CD1c-positive myeloid dendritic cell (primary cell): ENCODE measurements at regions not wholly inside any gene's neighbourhood (a gene's known extent, or its start where the extent isn't known, plus 50 kb on each side); places are given as distances from the start of the nearest gene placed in this dataset.

Experiments used
- DNase-seq: peaks from one replicate; pipeline ENCODE4 v3.0.0-alpha.2; 2016; ENCODE audit errors: extremely low spot score

GRCh38 chr1:95370691-95371562 lies 136.9 kb downstream of the RWDD3 start:
- no peak for DNase-seq

- no peak for DNase-seq
Measured at GRCh38 chr1:95371666-95372282, 137.8 kb downstream of the RWDD3 start.

- no peak for DNase-seq
Measured at GRCh38 chr1:95375174-95375573, 141.2 kb downstream of the RWDD3 start.

GRCh38 chr1:95380909-95381308 lies 146.9 kb downstream of the RWDD3 start:
- DNase-seq = no peak

GRCh38 chr1:95382000-95382786 lies 148.2 kb downstream of the RWDD3 start:
- DNase-seq = no peak

GRCh38 chr1:95383111-95383510 lies 149.1 kb downstream of the RWDD3 start:
- no peak for DNase-seq

GRCh38 chr1:95384567-95384966 lies 150.6 kb downstream of the RWDD3 start:
- DNase-seq = no peak

- DNase-seq = no peak
Measured at GRCh38 chr1:95386371-95386770, 152.4 kb downstream of the RWDD3 start.

- DNase-seq = no peak
Measured at GRCh38 chr1:95386915-95387314, 152.9 kb downstream of the RWDD3 start.

- no peak for DNase-seq
Measured at GRCh38 chr1:95388031-95388430, 154.0 kb downstream of the RWDD3 start.

GRCh38 chr1:95393434-95393833 lies 159.4 kb downstream of the RWDD3 start:
- no peak for DNase-seq

GRCh38 chr1:95396557-95396956 lies 162.5 kb downstream of the RWDD3 start:
- DNase-seq = no peak

GRCh38 chr1:95402780-95403179 lies 168.8 kb downstream of the RWDD3 start:
- DNase-seq = no peak

- DNase-seq = no peak
Measured at GRCh38 chr1:95406279-95406678, 172.3 kb downstream of the RWDD3 start.

GRCh38 chr1:95407131-95407885 lies 173.3 kb downstream of the RWDD3 start:
- no peak for DNase-seq

- DNase-seq = no peak
Measured at GRCh38 chr1:95407886-95408291, 173.9 kb downstream of the RWDD3 start.

GRCh38 chr1:95408507-95409136 lies 174.6 kb downstream of the RWDD3 start:
- DNase-seq = no peak

- no peak for DNase-seq
Measured at GRCh38 chr1:95409276-95409675, 175.3 kb downstream of the RWDD3 start.

- no peak for DNase-seq
Measured at GRCh38 chr1:95409901-95410300, 175.9 kb downstream of the RWDD3 start.

- DNase-seq = no peak
Measured at GRCh38 chr1:95415146-95415545, 181.1 kb downstream of the RWDD3 start.

GRCh38 chr1:95426772-95427171 lies 192.8 kb downstream of the RWDD3 start:
- DNase-seq = no peak
